ENCODE measurements at regions not wholly inside any gene's neighbourhood (a gene's known extent, or its start where the extent isn't known, plus 50 kb on each side); places are given as distances from the start of the nearest gene placed in this dataset.
A peak's percentile ranks its signal among the peaks of the same experiment; 100 is the strongest.

DNA sequence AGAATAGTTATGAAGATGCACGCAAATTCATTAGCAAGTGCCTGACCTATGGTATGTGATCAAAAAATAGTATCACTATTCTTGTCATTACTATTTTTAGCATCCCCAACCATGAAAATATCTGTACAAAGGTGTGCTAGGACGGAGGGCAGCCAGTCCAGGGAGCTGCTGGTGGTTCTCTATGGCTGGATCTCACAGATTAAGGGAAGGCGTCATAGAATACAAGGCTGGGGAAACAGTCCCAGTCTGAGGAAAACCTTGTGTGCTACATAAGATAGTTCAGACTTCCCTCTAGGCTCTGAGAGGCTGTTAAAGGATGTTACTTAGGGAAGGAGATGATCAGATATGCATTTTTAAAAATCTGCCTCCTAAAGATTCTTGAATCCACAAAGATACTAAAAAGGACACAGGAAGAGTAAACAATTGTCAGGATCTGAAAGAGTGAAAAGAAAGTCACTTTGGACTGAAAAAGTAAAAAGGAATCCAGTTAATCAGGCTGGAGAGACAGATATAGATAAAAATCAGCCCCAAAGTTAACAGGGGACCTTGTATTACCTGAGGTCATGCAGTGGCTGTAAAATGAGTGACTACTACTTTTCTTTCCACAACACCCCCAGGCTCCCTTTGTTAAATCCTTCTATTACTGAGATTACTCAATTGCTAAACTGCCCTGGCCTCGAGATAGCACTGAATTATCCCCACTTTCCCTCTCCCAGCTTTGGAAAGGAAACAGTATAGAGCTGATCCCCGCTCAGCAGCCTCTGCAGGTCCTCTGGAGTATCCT lies 108.6 kb downstream of the MAB21L3 start:
- DNase-seq (ENCODE audit: low spot score in 2 of 2) (no peak), ATAC-seq (no peak)
- Mint-ChIP-seq H3K36me3 (no peaks in the 10 kb centered on the region), H3K9me3 (no peaks in the 10 kb centered on the region), H3K4me1 (no peaks in the 10 kb centered on the region), H3K4me3 (no peak overlapping the region), H3K27ac (no peak overlapping the region)

DNA sequence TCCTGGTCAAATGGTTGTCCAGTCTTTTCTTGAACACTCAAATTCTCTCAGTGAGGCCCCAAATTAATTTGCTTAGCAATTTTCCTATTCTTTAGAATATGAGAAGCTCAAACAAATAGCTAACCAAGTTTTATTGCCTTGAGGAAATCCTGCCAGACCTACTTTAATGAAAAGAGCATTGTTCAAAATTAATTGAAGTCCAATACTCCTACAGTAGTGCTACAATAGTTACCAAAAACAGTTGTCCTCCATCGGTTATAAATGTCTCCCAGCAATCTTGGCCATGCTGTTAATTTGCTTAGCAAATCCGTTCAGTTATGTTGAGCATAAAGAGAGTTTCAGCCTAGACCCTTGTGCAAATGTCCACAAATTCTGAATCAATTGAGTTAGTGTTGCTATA lies 112.9 kb downstream of the MAB21L3 start:
- ATAC-seq (no peak), DNase-seq (ENCODE audit: low spot score in 2 of 2) (no peak)
- H3K36me3 Mint-ChIP-seq: no peaks in the 10 kb centered on the region
- H3K4me1 Mint-ChIP-seq: no peaks in the 10 kb centered on the region
- no peak overlapping the region for H3K27ac Mint-ChIP-seq
- H3K4me3 Mint-ChIP-seq: no peak overlapping the region
- no peaks in the 10 kb centered on the region for H3K9me3 Mint-ChIP-seq

DNA sequence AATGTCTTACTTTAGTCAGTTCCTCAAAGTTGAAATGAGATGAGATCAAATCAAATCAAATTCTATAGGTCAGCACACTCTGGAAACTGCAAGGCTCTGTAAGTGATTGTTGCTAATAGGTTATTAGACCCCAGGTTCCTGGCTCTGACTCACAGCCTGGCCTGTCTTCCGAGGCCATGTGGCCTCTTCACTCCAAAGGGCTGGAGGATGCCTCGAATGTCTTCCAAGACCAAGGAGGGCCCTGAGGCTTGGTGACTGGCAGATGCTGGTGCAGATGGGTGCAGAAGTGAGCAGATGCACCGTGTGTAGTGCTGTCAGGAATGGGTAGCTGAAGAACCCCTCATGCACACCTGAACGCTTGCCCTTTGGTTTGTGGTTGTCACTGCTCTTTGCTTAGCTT lies 113.4 kb downstream of the MAB21L3 start:
- H3K4me1 Mint-ChIP-seq: no peaks in the 10 kb centered on the region
- no peaks in the 10 kb centered on the region for H3K9me3 Mint-ChIP-seq
- no peak overlapping the region for H3K4me3 Mint-ChIP-seq
- H3K36me3 Mint-ChIP-seq: no peaks in the 10 kb centered on the region
- ATAC-seq: no peak
- no peak overlapping the region for H3K27ac Mint-ChIP-seq
- DNase-seq (ENCODE audit: low spot score in 2 of 2): no peak

DNA sequence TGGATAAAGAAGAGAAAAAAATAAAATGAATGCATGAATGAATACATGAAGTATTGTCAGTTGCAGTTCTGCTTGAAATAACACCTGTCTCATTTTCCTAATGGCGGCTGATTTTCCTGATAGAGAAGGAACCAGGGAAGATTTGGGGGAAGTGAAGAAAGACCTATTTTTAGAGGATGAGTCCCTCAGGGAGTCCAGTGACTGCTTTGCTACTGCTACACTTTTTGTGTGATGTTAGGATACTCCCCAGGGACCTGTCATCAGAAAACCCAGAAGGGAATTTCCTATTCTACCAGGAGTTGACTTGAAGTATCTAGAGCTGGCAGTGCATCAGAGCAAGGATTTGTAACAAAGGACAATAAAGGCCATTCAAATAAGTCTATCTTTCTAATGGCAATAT lies 114.8 kb downstream of the MAB21L3 start:
- Mint-ChIP-seq H3K9me3 (no peaks in the 10 kb centered on the region), H3K36me3 (no peaks in the 10 kb centered on the region), H3K27ac (no peak overlapping the region), H3K4me1 (no peaks in the 10 kb centered on the region), H3K4me3 (no peak overlapping the region)
- DNase-seq (ENCODE audit: low spot score in 2 of 2): no peak
- ATAC-seq: no peak

DNA sequence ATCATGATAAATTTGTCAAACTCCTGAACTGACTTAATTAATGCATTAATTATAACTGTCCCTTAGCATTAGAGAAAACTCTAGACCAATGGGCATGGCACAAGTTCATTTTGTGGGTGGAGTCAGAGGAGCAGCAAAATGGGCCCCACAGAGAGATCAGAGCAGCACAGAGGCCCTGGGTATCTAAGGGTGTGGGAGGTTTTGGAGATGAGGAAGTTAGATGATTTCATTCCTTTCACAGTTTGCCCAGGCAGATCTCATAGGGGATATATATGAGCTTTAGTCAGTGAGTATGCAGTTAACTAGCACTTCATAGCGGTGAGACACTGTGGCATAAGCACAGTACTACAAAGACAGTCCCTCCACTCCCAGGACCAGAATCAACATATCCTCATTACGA lies 117.3 kb downstream of the MAB21L3 start:
- Mint-ChIP-seq H3K9me3 (no peaks in the 10 kb centered on the region), H3K27ac (no peak overlapping the region), H3K4me3 (no peak overlapping the region), H3K36me3 (no peaks in the 10 kb centered on the region), H3K4me1 (peaks cover 6% of the 10 kb centered on the region)
- ATAC-seq (no peak), DNase-seq (ENCODE audit: low spot score in 2 of 2) (no peak)

DNA sequence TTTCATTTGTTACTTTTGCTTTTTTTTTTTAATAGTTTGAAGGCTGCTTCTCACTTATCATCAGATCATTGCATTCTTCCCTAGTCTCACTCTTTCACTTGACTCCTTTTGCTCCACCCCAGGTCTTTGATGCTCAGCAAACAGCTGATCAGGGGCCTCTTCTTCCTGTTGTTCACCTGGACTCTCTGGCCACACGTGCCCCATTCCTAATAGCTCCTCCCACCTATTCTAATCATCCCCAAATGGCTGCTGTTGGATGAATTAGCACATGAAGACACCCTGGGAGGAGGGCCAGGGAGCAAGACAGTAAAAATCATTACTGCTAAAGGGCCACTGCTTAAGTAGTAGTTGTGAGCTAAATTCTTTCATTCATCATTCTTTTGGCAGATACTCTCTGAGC lies 119.5 kb downstream of the MAB21L3 start:
- no peak for DNase-seq (ENCODE audit: low spot score in 2 of 2)
- Mint-ChIP-seq H3K27ac (no peak overlapping the region), H3K36me3 (no peaks in the 10 kb centered on the region)

DNA sequence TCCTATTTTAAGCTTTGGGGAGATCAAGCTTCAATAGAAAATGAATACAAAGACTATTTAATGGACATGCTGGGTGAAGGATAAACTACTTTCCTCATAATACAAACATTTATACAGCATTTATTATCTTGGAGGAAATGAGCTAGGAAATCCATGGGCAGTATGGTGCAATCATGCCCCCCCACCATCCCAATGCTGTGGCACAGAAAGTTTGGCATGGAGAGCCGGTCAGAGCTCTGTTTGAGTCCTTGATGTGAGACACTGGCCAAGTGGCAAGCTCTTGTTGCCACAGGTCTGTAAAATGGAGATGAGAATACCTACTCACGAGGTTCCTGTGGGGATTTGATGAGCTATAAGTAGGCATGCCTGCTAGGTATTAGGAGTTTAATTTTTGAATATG lies 120.6 kb downstream of the MAB21L3 start:
- Mint-ChIP-seq H3K4me3 (no peak overlapping the region), H3K27ac (no peak overlapping the region), H3K36me3 (no peaks in the 10 kb centered on the region), H3K9me3 (no peaks in the 10 kb centered on the region), H3K4me1 (peaks cover 6% of the 10 kb centered on the region)
- DNase-seq (ENCODE audit: low spot score in 2 of 2) (no peak), ATAC-seq (no peak)

More for the DNA sequence above, 119.5 kb downstream of the MAB21L3 start:
- peaks cover 6% of the 10 kb centered on the region for H3K4me1 Mint-ChIP-seq
- no peak overlapping the region for H3K4me3 Mint-ChIP-seq
- no peak for ATAC-seq
- no peaks in the 10 kb centered on the region for H3K9me3 Mint-ChIP-seq

DNA sequence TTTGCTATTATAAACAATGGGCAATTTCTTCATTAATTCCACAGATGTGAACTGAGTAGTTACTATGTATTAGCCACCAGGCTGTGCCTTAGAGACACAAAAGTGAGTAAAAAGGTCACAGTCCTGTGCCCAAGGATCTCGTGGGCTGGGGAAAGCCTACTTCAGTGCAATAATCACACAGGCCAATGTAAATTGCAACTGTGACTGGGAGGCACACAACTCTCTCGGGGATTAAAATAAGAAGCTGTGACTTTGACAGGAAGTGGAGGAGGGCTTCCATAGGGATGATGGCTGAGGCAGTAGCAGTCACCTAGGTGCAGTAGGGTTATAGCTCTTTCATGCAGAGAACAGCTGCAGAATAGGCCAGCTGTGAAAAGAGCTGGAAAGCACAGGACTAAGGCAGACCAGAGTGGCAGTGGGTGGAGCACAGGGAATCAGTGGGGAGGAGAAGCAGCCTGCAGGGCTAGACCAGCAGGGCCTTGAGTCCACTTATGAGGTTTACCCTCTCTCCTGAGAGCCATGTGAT lies 121.9 kb downstream of the MAB21L3 start:
- Mint-ChIP-seq H3K27ac (no peak overlapping the region), H3K4me1 (peaks cover 6% of the 10 kb centered on the region), H3K9me3 (no peaks in the 10 kb centered on the region), H3K36me3 (no peaks in the 10 kb centered on the region), H3K4me3 (no peak overlapping the region)
- DNase-seq (ENCODE audit: low spot score in 2 of 2) (no peak), ATAC-seq (no peak)

DNA sequence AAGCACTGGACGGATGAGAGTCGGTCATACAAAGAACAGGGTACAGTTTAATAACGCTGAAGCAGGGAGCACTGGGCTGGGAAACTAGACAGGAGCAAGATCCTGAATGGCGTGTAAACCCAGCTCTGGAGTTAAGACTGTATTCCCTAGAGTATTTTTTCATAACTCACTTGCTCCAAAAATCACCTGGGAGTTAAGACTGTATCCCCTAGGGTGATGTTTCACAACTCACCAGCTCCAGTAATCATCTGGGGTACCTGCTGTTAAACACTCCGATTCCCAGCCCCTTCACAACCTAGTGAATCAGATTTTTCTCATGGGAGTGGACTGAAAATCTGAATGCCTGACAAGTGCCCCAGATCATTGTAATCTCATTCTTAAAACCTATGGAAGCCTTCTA lies 123.2 kb downstream of the MAB21L3 start:
- ATAC-seq (no peak), DNase-seq (ENCODE audit: low spot score in 2 of 2) (no peak)
- peaks cover 6% of the 10 kb centered on the region for H3K4me1 Mint-ChIP-seq
- H3K9me3 Mint-ChIP-seq: no peaks in the 10 kb centered on the region
- H3K4me3 Mint-ChIP-seq: no peak overlapping the region
- H3K36me3 Mint-ChIP-seq: no peaks in the 10 kb centered on the region
- no peak overlapping the region for H3K27ac Mint-ChIP-seq

DNA sequence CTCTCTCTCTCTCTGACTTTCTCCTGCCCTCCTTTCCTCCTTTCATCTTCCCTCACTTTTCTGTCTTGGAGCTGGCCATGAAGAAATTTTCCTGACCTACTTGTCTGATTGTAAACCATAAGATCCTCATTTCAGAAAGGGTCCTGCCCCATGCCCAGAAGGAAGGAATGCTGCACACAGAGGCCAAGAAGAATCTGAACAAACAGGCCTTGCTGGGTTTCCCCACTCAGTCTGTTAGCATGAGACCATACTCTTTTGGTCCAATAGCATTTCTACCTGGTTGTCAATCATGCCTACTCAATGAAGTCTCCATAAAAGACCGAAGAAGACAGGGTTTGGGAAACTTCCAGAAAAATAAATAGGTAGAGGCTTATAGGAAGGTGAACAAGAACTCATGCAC lies 128.7 kb downstream of the MAB21L3 start:
- Mint-ChIP-seq H3K4me3 (no peak overlapping the region), H3K9me3 (no peaks in the 10 kb centered on the region), H3K27ac (no peak overlapping the region), H3K36me3 (no peaks in the 10 kb centered on the region), H3K4me1 (no peaks in the 10 kb centered on the region)
- DNase-seq (ENCODE audit: low spot score in 2 of 2) (no peak), ATAC-seq (no peak)

DNA sequence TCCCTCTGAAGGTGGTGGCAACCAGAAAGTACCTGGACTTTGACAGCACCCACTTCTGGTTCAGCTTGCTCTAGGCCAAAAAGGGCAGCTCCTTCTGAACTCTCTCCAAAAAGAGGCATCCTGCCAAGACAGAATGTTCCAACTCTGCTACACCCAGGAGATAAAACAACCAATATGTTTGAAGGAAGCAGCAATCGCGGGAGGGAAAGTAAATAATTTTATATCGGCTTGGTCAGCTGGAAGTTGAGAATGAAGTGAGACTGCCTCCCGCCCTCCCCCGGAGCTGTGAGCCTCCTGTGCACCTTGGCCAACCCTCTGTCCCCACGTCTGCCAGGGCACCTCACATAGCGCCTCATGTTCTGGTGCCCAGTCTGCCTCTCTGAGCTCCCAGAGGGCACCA lies 130.3 kb upstream of the ATP1A1 start:
- H3K4me3 Mint-ChIP-seq: no peak overlapping the region
- H3K36me3 Mint-ChIP-seq: no peaks in the 10 kb centered on the region
- H3K9me3 Mint-ChIP-seq: no peaks in the 10 kb centered on the region
- no peaks in the 10 kb centered on the region for H3K4me1 Mint-ChIP-seq
- ATAC-seq (no peak), DNase-seq (ENCODE audit: low spot score in 2 of 2) (no peak)
- no peak overlapping the region for H3K27ac Mint-ChIP-seq

DNA sequence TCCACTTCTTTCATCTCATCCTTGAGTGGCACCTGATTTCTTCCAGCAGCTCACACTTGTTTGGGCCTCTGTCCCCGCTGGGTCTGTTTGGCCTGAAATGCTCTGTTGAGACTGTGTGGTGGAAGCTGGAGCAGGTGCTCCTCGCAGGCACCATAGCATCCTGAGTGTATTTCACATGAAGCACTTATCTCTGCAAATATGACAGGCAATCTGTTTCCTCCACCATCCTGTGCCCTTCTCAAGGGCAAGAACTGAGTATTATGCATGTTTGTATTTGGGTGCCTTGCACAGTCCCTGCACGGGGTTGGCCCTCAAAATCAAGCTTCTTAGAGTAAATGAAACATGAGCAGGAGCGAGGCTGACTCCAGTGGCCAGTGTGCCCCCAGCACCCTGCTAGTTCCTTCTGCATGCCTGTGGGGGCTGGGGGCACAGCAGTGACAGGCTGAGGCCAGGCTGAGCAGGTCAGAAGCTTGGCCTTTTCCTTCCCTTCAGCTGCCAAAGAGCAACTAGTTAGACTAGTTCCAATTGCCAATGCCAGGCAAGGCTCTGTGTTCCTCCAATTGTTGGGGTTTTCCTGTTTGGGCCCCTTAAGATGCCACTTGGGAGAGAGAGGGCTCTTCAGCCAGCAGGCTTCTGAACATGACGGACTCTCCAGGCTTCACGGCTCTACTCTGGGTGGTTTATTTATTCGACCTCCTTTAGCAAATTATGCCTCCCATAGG lies 129.6 kb upstream of the ATP1A1 start:
- Mint-ChIP-seq H3K9me3 (no peaks in the 10 kb centered on the region), H3K27ac (no peak overlapping the region), H3K36me3 (no peaks in the 10 kb centered on the region), H3K4me3 (no peak overlapping the region), H3K4me1 (no peaks in the 10 kb centered on the region)
- ATAC-seq (peak; percentile 8), DNase-seq (ENCODE audit: low spot score in 2 of 2) (no peak)

DNA sequence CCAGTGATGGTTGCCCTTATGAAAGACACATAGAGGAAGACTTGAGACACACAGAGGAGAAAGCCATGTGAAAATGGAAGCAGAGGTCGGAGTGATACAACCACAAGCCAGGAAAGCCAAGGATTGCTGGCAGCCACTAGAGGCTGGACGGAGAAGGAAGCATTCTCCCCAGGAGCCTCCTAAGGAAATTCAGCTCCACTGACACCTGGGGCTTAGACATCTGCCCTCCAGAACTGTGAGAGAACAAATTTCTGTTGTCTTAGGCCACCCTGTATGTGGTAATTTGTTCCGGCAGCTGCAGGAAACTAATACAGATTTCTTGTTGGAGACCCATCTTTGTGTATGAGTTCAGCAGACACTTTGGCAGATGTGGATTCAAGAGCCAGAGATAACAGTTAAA lies 126.9 kb upstream of the ATP1A1 start:
- Mint-ChIP-seq H3K27ac (no peak overlapping the region), H3K9me3 (no peaks in the 10 kb centered on the region), H3K4me3 (no peak overlapping the region), H3K4me1 (no peaks in the 10 kb centered on the region), H3K36me3 (no peaks in the 10 kb centered on the region)
- ATAC-seq: no peak
- no peak for DNase-seq (ENCODE audit: low spot score in 2 of 2)

DNA sequence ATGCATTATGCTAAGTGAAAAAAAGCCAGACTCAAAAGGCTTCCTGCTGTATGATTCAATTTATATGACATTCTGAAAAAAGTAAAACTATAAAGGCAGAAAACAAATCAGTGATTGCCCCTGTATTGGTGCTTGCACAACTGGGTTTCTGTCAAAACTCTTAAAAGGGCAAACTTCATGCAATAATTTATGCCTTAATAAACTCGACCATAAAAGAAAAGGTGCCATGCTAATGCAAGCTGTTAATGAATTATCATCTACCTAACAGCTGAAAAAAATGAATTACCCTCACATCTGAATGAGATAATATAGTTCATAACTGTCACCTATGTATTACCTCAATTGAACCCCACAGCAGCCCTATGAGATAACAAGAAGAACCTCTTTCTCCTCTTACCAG lies 120.8 kb upstream of the ATP1A1 start:
- Mint-ChIP-seq H3K27ac (no peak overlapping the region), H3K9me3 (no peaks in the 10 kb centered on the region), H3K36me3 (no peaks in the 10 kb centered on the region), H3K4me1 (peaks cover 14% of the 10 kb centered on the region), H3K4me3 (no peak overlapping the region)
- no peak for DNase-seq (ENCODE audit: low spot score in 2 of 2)
- no peak for ATAC-seq

DNA sequence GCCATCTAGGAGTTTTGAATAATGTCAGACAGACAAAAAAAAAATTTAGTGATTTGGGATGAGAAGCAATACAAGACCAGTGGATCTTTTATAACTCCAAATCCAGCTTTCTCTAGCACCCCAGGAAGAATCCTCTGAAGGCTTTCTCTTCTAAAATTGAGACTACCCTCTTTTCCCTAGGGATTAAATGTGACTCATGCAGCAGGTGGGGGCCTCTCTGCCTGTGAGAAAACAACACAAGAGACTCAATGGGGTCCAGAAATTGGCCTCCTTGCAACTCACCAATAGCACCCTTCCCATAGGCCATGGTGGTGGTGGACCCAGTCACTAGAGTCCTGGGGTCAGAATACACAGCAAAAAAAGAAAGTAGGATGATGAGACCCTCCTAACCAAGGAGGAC lies 120.3 kb upstream of the ATP1A1 start:
- Mint-ChIP-seq H3K27ac (no peak overlapping the region), H3K36me3 (no peaks in the 10 kb centered on the region), H3K4me3 (no peak overlapping the region), H3K9me3 (no peaks in the 10 kb centered on the region), H3K4me1 (peaks cover 19% of the 10 kb centered on the region)
- ATAC-seq (no peak), DNase-seq (ENCODE audit: low spot score in 2 of 2) (no peak)

Measured in stimulated activated effector memory CD8-positive, alpha-beta T cell treated with anti-CD3 and anti-CD28 coated beads, Interleukin-12 subunit alpha, Interleukin-12 subunit beta, amount 100 ng/mL, for 72 hours (primary cell).